HFF-Myc (cell line): ENCODE measurements at regions not wholly inside any gene's neighbourhood (a gene's known extent, or its start where the extent isn't known, plus 50 kb on each side); places are given as distances from the start of the nearest gene placed in this dataset.

Experiments used
- DNase-seq: peaks from one replicate; pipeline ENCODE4 v3.0.0-alpha.2; 2011; ENCODE audit warnings: low read depth; ENCODE audit errors: extremely low read depth
- H3K4me3 ChIP-seq: replicated peaks from 2 replicates; pipeline ENCODE4 v1.5.1; 2011; ENCODE audit warnings: low read depth, mild to moderate bottlenecking, control low read depth, low read length
- CTCF ChIP-seq: IDR thresholded peaks from 2 replicates; pipeline ENCODE4 v1.5.1; 2012; ENCODE audit warnings: mild to moderate bottlenecking, low read depth, low read length, control low read depth; ENCODE audit errors: missing control alignments

- no peak for DNase-seq
Measured at GRCh38 chr13:105611424-105611823, 924.0 kb downstream of the EFNB2 start.

GRCh38 chr13:105608104-105608503 is 927.4 kb downstream of the EFNB2 start:
- no peak overlapping the region for H3K4me3 ChIP-seq
- DNase-seq = no peak
- TF ChIP-seq CTCF = no peak

More at GRCh38 chr13:105611424-105611823, 924.0 kb downstream of the EFNB2 start:
- no peak overlapping the region for H3K4me3 ChIP-seq
- TF ChIP-seq CTCF = no peak

- no peak overlapping the region for H3K4me3 ChIP-seq
- DNase-seq = no peak
- no peak for TF ChIP-seq CTCF
Measured at GRCh38 chr13:105607426-105607825, 928.0 kb downstream of the EFNB2 start.

- TF ChIP-seq CTCF = no peak
- DNase-seq = no peak
- H3K4me3 ChIP-seq = no peak overlapping the region
Measured at GRCh38 chr13:105607016-105607415, 928.4 kb downstream of the EFNB2 start.

- TF ChIP-seq CTCF = no peak
- DNase-seq = no peak
- H3K4me3 ChIP-seq = no peak overlapping the region
Measured at GRCh38 chr13:105602956-105603670, 932.3 kb downstream of the EFNB2 start.

- no peak overlapping the region for H3K4me3 ChIP-seq
- DNase-seq = no peak
- no peak for TF ChIP-seq CTCF
Measured at GRCh38 chr13:105599477-105600037, 935.9 kb downstream of the EFNB2 start.
